GM03348 (cell line): ENCODE measurements at regions not wholly inside any gene's neighbourhood (a gene's known extent, or its start where the extent isn't known, plus 50 kb on each side); places are given as distances from the start of the nearest gene placed in this dataset.
"Not testable (repeated sequence)": the region's sequence is repeated elsewhere in the genome, so short reads cannot be mapped to it uniquely, and the experiment has no call there.

Source experiments
- DNase-seq: peaks from one replicate; pipeline ENCODE4 v3.0.0; 2012; ENCODE audit warnings: low spot score

- DNase-seq = no peak
Measured at GRCh38 chr4:32574803-32575202, 1854.6 kb downstream of the PCDH7 start.

GRCh38 chr4:32589097-32589496 is 1868.9 kb downstream of the PCDH7 start:
- no peak for DNase-seq

GRCh38 chr4:32589853-32590252 is 1869.7 kb downstream of the PCDH7 start:
- no peak for DNase-seq

- DNase-seq = no peak
Measured at GRCh38 chr4:32597354-32597753, 1877.2 kb downstream of the PCDH7 start.

- DNase-seq = no peak
Measured at GRCh38 chr4:32601848-32602247, 1881.7 kb downstream of the PCDH7 start.

GRCh38 chr4:32607978-32608377 is 1887.8 kb downstream of the PCDH7 start:
- DNase-seq = no peak

- no peak for DNase-seq
Measured at GRCh38 chr4:32624943-32625603, 1904.9 kb downstream of the PCDH7 start.

- DNase-seq = no peak
Measured at GRCh38 chr4:32625687-32626337, 1905.6 kb downstream of the PCDH7 start.

GRCh38 chr4:32631831-32632230 is 1911.7 kb downstream of the PCDH7 start:
- DNase-seq = no peak

GRCh38 chr4:32633421-32633820 is 1913.3 kb downstream of the PCDH7 start:
- no peak for DNase-seq

GRCh38 chr4:32645653-32646052 is 1925.5 kb downstream of the PCDH7 start:
- no peak for DNase-seq

GRCh38 chr4:32658019-32658418 is 1937.8 kb downstream of the PCDH7 start:
- DNase-seq = no peak

GRCh38 chr4:32661229-32661628 is 1941.1 kb downstream of the PCDH7 start:
- DNase-seq = no peak

GRCh38 chr4:32662803-32663202 is 1942.6 kb downstream of the PCDH7 start:
- no peak for DNase-seq

GRCh38 chr4:32672359-32672758 is 1952.2 kb downstream of the PCDH7 start:
- no peak for DNase-seq

- DNase-seq = no peak
Measured at GRCh38 chr4:32680946-32681345, 1960.8 kb downstream of the PCDH7 start.

GRCh38 chr4:32684160-32684559 is 1964.0 kb downstream of the PCDH7 start:
- DNase-seq = no peak

GRCh38 chr4:32686123-32686522 is 1966.0 kb downstream of the PCDH7 start:
- DNase-seq = no peak

GRCh38 chr4:32689518-32689917 is 1969.3 kb downstream of the PCDH7 start:
- DNase-seq = no peak

- DNase-seq = no peak
Measured at GRCh38 chr4:32697281-32697814, 1977.2 kb downstream of the PCDH7 start.

GRCh38 chr4:32700838-32701237 is 1980.7 kb downstream of the PCDH7 start:
- no peak for DNase-seq

- DNase-seq = no peak
Measured at GRCh38 chr4:32706893-32707292, 1986.7 kb downstream of the PCDH7 start.

- not testable (repeated sequence) for DNase-seq
Measured at GRCh38 chr4:32716090-32716620, 1996.0 kb downstream of the PCDH7 start.
